G401.6 (cell line): ENCODE measurements at regions not wholly inside any gene's neighbourhood (a gene's known extent, or its start where the extent isn't known, plus 50 kb on each side); places are given as distances from the start of the nearest gene placed in this dataset.

Experiments
- FAIRE-seq: peaks from 2 replicates; lab custom pipeline; 2012; peaks lifted over from hg19 to GRCh38; lab: Jason Lieb, UNC

DNA sequence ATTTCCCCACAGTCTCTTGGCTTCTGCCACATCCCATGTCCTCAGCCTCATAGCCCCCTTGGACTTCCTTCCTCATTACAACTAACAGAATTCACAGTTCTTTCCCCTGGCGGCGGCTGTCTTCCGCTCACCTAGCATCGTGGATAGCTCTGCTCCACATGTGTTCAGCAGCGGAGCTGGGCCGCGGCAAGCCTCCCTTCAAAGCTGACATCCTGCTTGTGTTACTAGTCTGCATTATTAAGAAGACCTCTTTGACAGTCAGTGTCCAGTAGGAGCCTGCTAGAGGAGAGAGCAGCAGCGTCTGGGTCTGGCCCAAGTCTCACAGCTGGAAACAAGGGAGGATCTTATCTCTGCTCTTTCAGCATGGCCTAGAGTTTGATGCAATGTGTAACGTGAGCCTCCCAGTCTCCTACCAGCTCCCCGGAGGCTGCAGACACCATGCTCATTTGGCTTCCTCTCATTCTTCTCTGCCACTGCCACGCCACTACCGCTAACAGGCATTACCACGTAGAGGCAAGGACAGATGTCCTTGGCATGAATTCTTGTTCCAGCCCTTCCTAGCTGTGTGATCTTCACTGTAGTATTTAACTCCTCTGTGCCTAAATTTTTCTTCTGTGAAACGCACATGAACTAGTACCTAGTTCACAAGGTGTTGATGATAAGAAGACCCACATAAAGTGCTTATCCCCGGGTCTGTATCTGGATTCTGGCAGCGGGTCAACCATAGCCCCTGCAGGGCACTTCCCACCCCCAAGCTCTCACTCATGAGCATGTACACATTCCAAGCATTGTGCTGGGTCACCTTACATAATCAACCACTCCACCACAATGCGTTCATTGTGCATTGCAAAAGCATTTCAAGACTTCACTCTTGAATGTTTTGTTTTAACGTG lies 107.1 kb upstream of the BACH2 start:
- FAIRE-seq = no peak

DNA sequence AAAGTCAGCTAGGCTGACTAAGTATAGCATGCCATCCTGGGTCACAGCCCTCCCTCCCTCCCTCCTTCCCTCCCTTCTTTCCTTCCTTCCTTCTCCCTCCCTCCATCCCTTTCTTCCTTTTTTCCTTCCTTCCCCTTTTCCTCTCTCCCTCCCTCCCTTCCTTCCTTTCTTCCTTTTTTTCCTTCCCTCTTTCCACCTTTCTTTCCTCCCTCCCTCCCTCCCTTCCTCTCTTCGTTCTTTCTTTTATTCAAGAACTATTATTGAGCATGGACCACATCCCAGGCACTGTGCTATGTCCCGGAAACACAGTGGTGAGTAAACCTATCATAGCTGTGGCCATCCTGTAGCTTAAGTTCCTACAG lies 106.2 kb upstream of the BACH2 start:
- FAIRE-seq = no peak

GRCh38 chr6:90401933-90402830 lies 105.5 kb upstream of the BACH2 start:
- no peak for FAIRE-seq

- no peak for FAIRE-seq
Measured at GRCh38 chr6:90399970-90400369, 103.3 kb upstream of the BACH2 start.

DNA sequence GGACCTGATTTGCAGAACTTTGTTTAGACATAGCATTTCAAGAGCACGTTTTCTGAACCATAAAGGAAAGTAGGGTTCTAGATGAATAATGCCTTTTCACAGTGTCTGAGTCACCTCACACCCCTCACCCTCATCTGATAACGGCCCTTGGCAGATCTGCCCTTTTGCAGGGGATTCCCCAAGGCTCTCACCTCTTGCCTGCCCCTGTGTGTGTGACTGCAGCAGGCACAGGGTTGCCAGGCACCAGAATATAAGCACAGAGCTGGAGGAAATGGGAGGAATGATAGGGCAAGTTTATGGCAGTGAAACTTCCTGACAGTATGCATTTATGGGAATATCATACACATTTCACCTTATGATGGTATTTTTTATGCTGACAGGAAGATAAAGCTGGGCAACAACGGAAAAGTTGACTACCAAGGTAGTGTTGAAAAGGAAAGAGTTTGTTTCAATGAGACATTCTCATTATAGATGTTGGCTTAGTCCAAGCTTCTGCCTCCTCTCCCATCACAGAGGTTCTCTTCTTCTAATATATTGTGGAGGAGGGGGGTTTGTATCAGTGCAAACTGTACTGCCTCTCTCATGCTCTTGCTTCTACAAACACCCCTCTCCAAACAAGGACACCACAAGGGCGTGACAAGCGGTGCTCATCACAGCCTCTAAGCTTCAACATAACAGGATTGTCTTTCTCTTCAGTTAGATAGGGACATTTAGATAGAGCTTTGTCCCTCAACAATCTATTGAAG lies 101.5 kb upstream of the BACH2 start:
- FAIRE-seq = no peak

DNA sequence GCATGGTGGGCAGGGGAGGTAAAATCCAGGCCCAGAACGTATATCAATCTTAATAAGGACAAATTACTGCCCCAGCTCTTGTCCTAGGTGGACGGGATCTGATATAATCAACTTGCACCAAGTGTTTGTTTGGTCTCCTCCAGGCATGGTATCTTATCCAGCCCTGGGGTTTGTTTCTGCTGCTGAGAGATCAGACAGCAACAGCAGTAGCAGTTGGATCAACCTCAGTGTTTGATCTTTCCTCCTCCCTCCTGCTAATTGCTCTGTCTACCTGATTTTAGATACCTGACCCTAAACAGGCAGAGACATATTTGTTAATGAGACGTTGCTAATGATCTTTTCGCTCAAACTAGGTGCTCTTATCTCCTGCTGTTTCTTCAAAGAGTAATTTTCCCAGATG lies 100.4 kb upstream of the BACH2 start:
- FAIRE-seq = no peak

- no peak for FAIRE-seq
Measured at GRCh38 chr6:90393232-90393884, 96.7 kb upstream of the BACH2 start.

DNA sequence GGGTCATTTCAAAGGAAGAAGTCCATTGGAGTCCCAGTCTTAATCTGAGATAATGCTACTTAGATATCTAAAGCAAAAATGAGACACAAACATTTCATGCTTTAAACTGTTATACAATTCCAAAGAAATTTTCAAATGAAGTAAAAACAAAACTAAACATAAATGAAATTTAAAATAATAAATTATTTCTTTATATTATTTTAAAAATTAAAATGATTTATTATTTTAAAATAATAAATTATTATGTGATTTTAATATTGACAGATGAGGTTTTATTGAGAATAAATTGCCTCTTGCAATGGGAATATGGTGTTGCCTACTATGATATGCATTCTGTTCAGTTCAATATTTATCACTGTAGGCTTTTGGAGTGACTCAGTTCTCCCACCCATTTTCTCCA lies 93.7 kb upstream of the BACH2 start:
- peak; percentile 92 for FAIRE-seq

DNA sequence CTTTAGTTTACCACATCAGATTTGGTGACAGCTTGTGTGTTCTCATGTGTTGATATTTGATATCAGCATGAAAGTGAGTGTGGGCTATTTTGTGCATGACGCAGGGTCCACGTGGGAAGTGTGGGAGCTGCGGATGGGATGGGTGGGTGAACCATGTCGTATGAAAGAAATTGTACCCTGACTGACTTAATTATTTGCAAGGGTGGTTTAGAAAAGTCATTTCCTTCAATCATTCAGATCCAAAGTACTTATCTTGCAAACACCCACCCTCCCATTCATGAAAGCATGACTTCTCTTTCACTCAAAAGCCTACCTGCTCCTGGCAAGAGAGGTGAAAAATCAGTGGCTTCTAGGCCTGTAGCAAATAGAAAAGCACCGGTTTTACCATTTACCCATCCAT lies 91.8 kb upstream of the BACH2 start:
- no peak for FAIRE-seq

DNA sequence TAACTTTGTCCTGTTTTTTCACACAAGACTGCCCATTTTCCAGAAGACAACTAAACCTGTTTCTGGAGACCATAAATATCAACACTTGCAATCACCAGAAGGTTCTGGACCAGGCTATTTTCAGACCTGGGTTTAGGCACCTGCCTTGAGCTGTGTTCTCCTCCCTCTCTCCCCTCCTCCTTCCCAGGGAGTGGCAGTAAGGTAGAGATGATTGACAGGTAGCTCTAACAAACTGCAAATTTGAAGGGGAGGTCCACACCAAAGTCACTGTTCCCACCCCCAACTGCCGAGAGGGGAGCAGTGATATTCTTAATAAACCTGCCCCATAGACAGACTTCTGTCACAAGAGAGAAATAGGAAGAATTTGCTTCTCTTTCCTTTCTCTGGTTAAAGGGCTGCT lies 91.2 kb upstream of the BACH2 start:
- no peak for FAIRE-seq

DNA sequence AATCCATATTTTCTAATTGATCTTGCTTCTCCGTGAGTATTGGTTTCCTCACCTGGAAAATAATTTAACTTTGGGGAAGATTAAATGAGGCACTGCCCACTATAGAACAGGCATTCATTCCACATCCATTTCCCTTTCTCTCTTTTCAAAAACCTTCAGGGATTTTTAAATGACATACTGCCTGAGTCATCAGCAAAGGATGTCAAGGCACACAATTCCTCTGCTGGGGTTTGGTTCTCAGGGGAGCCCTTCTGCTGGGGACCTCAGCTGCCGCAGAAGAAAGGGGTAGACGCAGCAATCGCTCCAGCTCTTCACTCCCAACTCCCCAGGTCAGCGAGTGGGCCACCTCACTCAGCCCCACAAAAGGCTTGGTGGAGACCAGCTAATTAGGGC lies 90.7 kb upstream of the BACH2 start:
- no peak for FAIRE-seq

- FAIRE-seq = no peak
Measured at GRCh38 chr6:90386399-90387382, 90.0 kb upstream of the BACH2 start.

DNA sequence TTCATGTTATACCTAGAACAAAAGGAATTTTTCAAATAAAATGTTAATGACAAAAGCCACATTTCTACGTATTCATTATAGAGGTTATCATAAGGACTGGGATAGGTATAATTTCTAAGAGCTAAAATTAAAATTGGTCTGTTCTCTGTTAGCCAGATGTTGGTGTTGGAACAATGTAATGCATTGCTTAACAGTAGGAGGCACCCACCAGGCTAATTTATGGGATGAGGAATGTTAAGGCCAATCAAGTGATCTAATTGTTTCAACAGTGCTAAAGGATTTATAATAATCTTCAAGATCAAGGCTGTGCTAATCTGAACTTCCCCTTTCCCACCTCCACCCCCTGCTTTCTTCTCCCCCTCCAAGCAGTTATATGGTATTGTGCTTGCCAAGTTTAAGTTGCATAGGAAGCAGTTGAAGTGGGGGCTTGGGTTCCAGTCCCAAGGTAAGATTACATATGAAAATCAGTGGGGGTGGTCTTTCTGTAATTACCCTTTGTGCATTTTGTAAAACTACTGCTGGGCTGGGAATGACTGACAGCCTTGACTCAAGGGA lies 89.2 kb upstream of the BACH2 start:
- FAIRE-seq = no peak

DNA sequence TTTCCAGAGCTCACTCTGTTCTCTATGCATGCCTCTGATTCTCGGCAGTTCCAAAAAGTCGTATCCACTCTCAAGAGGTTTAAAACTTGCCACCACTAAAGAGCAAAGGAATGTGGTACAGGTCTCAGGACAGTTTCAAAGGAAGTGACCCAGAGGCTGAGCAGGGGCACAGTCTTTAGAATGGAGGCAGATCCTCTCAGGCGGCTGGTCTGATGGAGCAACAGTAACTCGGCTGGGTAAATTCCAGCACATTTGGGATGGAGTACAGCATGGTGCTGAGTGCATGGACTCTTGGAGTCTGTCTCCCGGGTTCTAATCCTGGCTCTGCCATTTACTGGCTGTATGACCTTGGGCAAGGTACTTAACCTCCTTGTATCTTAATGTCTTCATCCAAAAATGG lies 88.1 kb upstream of the BACH2 start:
- FAIRE-seq = no peak

DNA sequence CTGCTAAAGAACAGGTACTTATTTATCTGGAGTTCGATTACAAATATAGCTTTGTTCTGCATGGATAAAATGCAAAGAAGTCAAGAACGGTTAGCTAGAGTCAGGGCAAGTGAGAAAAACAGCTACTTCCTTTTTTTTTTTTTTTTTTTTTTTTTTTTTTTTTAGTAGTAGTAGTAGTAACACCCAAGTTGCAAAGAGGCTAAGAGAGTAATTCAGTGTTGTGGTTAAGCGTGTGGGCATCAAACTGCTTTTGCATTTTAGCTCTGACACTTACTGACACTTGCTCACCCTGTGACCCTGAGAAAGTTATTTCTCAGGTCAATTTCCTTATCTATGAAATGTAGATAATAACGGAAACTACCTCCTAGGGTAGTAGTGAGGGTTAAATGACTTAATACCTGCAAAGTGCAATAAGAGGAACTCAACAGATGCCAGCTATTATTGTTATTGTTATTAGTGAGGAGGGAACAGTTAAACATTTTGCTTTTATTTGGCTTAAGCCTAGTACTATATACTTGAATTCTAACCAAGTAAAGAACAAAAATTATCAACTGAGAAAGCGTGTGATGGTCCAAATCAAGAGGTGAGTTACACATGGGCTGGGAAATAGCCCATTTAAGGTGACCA lies 86.7 kb upstream of the BACH2 start:
- no peak for FAIRE-seq

GRCh38 chr6:90382760-90383159 lies 86.1 kb upstream of the BACH2 start:
- FAIRE-seq = no peak

GRCh38 chr6:90375681-90376439 lies 79.2 kb upstream of the BACH2 start:
- FAIRE-seq = no peak

DNA sequence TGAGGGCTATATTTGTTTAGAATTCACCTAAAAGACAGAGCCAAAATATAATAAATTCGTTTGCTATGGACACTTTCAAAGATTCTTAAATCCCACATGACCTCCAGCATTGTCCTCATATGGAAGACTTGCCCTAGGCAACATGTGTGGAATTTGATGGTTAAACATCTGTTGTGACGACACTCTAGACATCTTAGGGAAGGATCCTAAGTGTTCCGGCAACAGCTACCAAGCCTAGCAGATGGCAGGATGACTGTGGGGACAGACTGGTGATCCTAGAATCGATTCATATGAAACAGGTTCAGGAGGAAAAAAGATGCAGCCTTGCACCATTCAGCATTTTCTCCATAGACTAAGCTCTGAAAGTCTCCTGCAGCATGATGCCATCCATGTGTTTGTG lies 77.6 kb upstream of the BACH2 start:
- FAIRE-seq = no peak

- FAIRE-seq = no peak
Measured at GRCh38 chr6:90372885-90373284, 76.2 kb upstream of the BACH2 start.
